Suppressor macrophage treated with lipopolysaccharide for 4 hours (primary cell): ENCODE measurements at regions not wholly inside any gene's neighbourhood (a gene's known extent, or its start where the extent isn't known, plus 50 kb on each side); places are given as distances from the start of the nearest gene placed in this dataset.

Experiments used
- DNase-seq: peaks from one replicate; pipeline ENCODE4 v3.0.0-alpha.2; 2020

DNA sequence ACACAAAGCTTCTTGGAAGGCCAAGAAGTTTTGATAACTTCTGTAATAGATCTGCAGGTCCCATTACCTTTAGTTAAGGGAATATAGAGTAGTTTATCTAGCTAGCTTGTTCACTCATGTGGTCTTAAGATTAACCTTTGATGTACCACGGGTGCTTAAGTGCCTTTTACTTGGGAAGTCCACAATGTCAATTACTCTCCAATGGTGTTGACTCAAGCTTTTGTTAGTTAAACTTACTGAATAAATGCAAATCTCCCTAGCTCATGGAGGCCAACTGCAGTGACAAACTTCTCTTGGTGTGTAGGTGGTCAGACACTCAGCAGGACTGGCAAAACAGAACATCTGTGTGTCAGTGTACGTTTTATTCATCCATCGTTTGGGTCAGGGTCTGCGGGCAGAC, 501.5 kb downstream of the ELAVL2 start:
- no peak for DNase-seq

DNA sequence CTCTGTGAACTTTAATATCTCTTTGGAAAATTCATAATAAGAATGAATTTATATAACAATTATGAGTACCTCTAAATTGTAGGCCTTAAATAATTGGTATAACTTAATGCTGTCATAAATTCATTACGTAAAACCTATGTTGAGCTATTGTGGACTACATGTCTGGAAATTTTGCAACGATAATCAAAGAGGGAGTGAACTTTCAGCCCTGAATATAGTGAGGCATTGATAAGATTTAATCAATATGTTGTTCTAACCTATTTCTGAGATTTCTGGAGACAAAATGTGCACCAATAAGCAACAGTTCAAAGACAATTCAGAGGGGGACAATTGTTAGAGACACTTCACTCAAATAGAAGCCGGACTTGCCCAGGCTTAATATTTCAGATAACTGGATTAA, 499.4 kb downstream of the ELAVL2 start:
- no peak for DNase-seq

DNA sequence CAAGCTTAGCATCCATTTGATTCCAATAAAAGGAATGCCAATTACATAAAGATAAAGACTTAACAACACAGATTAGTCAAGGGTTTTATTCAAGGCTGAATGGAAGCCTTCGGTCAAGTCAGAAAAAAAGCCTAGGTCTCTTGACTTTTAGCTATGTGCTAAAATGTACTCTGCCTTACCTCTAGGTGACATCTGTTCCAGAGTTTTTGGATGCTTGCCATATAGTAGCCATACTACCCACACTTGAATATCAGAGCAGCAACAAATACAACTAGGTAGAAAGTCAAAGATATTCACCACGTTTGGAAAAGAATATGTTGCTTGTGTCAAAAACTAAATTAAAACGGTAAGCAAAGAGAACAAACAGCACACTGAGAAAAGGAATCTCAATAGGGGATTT, 484.7 kb downstream of the ELAVL2 start:
- DNase-seq, result no peak

DNA sequence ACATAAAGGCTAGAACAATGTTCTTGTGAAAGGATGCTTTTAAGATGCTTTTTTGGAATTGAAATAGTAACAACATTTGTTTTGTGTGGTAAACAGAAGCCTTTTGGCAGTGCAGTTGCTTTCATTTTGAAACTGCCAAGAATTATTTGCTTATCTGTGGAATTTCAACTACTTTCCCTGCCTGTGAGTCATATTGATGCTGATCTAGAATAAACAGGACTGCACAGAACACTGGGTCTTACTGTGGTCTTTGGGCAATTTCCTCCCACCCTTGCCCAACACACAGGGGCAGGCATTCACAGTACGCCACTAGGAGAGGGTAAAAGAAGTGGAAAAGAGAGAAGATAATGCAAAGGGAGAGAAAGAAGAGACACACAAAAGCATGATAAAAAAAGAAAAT, 483.7 kb downstream of the ELAVL2 start:
- no peak for DNase-seq

DNA sequence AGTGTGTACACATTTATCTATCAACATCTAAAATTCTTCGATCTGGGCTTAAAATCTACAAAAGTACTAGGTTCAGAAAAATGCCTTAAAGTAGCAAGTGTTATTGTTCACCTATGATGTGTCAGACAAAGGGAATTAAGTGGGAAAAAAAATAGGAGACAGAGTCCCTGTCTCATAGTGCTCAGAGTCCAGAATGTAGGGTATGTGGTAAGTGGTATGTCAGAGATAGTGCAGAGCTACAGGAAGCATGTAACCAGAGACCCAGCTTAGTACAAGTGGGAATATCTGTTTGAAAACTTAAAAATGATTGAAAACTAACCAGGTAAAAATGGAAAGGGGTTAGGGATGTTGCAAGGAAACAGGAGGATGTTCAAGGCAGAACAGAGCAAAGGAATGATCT, 482.8 kb downstream of the ELAVL2 start:
- DNase-seq, result no peak

DNA sequence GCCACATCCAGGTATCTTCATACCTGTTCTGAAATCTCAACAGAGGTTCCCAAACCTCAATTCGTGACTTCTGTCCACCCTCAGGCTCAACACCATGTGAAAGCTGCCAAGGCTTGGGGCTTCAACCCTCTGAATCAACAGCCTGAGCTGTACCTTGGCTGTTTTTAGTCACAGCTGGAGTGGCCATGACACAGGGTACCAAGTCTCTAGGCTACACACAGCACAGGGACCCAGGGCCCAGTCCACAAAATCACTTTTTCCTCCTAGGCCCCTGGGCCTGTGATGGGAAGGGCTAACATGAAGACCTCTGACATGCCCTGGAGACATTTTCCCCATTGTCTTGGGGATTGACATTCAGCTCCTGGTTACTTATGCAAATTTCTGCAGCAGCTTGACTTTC, 464.9 kb downstream of the ELAVL2 start:
- DNase-seq, result no peak

DNA sequence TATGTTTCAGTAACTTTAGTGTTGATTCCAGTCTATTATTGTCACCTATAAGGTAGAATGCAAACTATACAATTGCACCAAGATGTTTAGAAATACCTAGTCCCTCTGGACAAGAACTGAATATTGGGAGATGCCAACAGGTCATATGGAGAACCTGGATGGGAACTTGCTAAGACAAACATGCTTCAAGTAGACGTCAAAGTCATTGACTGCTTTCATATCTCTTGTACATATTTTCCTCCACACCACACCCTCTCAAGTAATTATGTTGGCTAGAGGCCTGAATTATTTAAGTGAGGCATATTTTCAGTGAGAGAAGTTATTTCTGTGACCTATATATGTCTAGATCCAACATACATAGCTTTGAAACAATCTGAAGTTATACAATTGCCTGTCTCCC, 453.3 kb downstream of the ELAVL2 start:
- no peak for DNase-seq

DNA sequence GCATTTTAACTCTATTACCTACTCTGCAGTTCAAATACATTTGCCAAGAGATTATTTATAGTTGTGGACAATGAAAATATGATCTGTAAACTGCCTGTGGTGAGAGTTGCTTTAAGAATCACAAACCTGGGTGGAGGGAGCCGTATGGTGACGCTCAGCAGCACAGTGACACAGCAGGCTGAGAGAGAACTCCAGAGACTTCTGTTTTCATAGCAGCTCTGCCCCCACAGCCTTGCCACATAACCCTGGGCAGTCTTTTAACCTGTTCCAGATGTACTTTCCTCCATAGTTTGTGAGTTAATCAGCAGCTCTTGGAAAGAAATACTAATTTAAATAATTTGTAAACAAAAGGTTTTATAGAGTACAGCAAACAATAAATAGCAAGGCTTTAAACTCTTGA, 450.5 kb downstream of the ELAVL2 start:
- DNase-seq, result no peak

DNA sequence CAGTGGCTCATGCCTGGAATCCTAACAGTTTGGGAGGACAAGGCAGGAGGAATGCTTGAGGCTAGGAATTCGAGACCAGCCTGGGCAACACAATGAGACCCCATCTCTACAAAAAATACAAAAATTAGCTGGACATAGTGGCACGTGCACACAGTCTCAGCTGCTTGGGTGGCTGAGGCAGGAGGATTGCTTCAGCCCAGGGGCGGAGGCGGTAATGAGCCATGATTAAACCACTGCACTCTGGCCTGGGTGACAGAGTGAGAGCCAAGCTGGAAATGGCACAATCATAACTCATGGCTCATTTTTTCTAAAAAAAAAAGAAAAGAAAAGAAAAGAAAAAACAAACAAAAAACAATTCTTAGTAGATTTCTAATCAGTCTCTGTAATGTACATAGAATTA, 446.2 kb downstream of the ELAVL2 start:
- no peak for DNase-seq

DNA sequence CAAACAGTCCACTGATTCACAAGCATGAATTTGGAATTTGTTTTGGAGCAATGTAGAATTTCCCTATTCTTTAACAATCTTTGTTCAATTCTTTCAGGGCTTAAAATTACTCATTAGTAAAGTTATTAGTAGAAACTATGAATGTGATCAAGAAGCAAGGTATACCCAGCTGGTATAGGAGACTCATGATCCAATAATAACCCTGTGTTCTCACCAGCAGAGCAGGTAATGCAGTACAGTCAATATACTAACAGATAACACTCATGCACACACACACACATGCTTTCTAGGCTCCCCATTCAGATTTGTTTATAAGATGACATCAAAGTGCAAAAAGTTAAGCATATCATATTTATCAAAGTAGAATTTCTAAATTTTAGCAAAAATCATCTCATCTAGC, 445.2 kb downstream of the ELAVL2 start:
- no peak for DNase-seq

DNA sequence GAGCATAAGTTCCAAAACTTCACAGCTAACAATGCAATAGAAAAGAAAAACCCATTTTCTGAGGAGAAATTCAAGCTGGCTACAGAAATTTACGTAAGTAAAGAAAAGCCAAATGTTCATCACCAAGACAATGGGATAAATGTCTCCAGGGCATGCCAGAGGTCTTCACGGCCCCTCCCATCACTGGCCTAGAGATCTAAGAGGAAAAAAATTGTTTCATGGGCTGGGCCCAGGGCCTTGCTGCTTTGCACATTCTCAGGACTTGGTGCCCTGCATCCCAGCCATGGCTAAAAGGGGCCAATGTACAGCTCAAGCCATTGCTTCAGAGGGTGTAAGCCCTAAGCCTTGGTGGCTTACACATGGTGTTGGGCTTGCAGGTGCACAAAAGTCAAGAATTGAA, 443.6 kb downstream of the ELAVL2 start:
- DNase-seq, result no peak

DNA sequence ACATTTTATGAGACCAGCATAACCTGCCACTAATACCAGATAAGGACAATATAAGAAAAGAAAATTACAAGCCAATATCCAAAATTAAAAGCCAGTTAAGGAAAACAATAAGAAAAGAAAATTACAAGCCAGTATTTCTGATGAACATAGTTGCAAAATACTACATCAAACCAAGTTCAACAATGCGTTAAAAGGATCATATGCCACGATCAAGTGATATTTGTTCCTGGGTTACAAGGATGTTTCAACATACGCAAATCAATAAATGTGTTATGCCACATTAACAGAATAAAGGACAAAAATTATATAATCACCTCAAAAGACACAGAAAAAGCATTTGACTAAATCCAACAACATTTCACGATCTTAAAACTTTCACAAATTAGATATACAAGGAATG, 431.9 kb downstream of the ELAVL2 start:
- DNase-seq, result no peak

DNA sequence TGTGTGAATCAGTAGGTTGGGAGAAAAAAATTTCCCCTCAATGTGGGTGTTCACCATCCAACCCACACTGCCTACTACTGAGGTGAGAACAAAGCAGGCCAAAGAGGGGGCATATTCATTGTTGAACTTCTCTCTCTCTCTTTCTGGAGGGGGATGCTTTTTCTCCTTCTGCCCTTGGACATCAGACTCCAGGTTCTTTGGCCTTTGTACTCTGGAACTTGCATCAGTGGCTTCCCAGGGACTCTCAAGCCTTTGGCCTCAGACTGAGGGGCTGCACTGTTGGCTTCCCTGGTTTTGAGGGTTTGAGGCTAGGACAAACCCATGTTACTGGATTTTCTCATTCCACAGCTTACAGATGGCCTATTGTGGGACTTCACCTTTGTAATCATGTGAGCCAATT, 417.2 kb downstream of the ELAVL2 start:
- no peak for DNase-seq

DNA sequence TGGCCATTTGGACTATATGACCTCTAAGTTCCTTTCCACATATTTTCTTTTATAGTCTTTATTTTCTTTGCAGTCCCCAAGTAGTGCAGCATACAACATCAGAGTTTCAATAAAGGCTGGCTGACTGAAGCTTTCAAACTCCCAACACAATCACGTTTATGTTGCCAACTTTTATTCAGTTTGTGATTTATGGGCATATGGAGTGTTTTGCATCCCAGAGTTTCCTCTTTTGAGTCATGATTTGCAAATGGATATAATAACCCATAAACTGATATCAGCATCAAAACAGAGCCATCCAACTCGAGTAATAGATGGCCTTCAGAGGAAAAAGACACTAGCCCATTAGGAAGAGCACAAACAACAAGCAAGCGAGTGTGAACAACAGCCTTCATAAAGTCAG, 414.0 kb downstream of the ELAVL2 start:
- DNase-seq, result no peak

DNA sequence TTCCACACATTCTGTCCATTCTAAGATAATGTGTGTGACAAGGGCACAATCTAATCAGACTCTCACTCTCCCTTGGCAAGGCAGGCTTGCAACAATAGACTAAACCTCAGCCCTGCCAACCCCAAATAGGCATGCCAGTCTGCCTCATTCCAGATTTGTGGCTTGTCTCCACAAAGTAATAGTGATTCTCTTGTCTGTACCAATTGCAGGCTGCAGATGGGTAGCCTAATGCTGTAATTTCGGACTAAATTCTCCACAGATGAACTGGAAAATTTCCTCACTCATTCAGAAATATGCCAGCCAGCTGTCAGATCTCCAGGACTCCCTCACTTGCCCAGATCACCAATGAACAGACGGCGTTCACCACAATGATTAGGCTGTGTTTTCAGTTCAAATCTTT, 413.6 kb downstream of the ELAVL2 start:
- no peak for DNase-seq

DNA sequence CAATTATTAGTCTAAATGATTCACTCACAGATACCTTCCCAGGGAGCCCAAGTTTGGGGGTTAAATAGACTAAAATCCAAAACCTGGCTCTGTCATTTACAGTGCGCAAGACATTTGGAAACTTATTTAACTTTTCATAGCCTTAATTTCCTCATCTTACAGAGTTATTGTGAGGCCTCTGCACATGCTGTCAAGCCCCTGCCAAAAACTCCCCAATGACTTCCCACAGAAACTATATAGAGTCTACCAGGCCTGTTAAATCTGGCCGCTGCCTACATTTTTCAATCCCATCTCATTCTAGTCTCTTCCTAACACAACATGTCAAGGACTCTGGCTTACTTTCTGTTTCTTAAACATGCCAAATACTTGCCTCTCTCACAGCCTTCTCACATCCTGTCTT, 412.5 kb downstream of the ELAVL2 start:
- DNase-seq, result no peak

DNA sequence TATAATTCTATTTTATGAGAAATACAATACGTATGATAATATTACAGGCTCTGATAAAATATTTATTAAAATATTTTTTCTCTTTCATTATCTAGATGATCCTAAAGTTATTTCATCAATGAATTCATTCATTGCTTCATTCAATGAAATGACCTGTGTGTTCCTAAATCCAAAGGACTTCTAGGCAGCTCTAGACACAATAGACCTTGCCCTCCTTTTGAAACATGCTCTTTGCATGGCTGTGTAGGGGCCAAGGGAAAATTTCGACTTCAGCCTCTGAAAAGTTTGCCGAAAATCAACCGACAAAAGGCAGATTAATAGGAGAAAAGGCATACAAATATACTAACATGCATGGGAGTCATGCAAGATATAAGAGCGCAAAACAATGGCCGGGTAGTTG, 402.0 kb downstream of the ELAVL2 start:
- no peak for DNase-seq

DNA sequence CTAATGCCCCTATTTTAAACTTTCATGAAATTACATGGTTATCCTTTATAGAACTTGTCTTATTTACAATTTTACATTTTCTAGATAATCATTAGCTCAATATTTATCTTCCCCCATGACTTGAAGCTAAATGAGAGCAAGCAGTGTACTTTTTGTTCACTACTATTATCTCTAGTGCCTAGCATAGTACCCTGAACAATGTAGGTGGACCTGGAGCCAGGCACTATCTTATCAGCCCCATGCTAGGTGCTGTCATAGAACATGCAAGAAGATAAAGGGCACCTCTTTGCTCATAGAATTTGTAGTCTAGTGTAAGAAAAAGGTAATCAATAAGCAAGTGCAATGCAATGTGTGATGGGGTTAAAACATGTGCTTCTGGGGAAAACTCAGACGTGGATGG, 399.9 kb downstream of the ELAVL2 start:
- no peak for DNase-seq

DNA sequence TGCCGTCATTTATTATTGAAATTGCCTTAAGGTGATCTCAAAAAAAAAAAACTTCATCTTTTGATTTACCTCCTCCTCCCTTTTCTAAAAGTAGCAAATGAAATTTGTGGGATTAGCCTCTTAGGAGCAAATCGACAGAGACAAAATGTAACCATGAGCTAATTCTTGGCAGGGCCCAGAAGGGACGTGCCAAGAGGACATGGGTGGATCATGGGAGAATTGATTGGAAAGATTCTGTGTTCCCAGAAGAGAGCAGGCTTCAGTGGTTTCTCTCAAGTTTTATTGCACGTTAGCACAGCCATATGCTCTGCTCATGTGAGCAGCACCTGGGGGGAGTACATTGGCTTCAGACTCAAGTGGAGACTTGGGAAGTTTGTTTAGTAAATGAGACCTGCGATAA, 394.6 kb downstream of the ELAVL2 start:
- no peak for DNase-seq

DNA sequence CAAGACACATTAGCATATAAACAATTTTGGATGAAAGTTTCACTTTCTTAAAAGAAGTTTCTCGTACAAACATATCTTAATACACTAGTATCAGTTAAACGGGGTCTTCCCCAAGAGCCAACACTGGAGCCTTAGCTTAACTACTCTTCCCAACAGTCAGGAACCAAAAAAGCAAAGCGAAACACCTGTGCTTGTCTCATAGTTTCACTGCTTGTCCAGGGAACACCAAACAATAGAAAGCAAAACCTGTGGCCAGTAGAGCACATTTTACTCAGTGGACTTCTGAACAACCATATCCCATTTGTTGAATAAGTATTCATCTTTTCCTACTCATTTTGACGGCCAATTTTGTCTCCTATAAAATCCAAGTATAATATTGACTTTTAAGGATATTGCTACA, 391.4 kb downstream of the ELAVL2 start:
- no peak for DNase-seq

DNA sequence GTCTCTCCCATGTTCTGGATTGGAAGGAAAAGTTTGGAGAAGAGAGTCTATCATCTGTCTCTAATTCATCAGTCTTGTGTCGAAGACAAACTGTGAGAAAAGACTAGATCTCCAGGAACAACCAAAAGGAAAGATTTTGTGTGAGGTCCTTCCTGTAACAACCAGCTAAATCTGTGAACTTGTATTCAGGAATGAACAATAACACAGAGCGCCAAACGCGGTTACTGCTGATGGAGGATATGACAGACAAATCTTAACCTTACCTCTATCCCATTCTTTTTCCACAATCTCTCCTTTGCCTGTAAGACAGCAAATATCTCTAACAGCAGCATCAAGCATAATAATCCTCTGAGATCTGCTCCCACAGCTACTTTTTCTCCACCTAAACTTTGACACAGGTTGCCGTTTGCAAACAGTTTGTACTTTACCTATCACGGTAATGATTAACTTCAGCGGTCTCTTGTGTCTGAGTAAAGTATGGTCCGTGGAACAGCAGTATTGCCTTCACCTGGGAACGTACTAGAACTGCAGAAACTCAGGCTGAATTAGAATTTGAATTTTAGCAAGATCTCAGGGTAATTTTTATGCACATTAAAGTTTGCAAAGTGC, 387.6 kb downstream of the ELAVL2 start:
- DNase-seq, result no peak

DNA sequence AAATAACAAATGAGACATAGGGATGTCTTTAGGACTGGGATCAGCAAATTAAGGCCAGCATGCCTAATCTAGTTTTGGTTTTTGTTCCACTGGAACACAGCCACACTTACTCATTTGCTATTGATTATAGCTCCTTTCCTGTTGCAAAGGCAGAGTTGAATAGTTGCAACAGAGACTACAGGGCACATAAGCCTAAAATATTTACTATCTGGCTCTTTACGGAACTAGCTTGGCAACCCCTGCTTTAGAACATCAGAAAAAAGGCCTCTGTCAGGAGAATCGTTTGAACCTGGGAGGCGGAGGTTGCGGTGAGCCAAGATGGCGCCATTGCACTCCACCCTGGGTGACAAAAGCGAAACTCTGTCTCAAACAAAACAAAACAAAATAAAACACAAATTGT, 384.8 kb downstream of the ELAVL2 start:
- no peak for DNase-seq

DNA sequence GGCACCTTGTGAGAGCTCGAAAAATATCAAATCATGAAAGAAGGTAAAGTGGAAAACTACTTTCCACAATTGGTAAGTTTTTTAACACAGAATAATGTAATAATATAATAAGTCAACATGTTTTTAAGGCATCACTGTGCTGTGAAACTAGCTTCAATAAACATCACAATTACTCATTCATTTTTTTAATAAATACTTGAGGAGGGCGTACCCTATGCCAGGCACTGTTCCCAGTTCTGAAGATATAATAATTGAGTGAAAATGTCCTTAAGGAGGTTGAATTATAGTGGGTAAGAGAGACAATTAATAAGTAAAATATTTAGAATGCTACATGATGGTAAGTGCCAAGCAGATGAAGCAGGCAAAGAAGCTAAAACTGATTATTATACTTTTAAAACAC, 381.4 kb downstream of the ELAVL2 start:
- DNase-seq, result no peak

DNA sequence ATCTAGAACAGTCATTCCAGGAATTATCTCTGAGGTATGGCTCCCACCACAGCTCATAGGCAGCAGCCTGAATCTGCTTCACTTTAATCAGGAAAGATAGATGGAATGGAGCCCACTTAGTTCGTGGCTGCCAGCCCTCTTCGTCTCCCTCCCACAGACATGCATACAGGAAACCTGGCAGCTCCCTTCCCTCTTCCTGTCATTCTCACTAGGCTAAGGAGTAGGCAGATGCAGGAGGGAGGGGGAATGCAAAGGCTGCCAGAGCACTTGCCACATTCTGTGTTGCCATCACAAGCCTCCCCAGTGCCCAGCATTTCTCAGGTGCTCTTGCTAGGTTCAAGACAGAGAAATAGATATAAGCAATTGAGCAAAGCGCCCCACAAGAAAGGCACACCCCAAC, 378.9 kb downstream of the ELAVL2 start:
- no peak for DNase-seq

DNA sequence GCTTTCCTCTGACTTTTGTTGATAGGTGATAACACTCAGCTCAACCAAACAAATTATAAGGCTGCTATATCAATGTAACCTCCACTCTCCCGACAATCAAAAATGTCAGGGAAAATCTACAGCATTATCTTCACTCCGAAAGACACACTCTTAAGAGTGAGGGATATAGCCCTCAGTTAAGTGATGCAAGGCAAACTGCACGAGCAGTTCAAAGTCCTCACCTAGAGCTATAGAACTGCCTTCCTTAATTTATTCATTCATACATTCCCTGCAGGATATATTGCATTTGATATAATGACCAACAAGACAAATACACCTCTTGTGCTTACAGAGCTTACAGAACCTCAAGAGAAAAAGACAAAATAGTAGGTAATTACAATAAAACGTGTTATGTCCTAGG, 378.1 kb downstream of the ELAVL2 start:
- DNase-seq, result no peak

DNA sequence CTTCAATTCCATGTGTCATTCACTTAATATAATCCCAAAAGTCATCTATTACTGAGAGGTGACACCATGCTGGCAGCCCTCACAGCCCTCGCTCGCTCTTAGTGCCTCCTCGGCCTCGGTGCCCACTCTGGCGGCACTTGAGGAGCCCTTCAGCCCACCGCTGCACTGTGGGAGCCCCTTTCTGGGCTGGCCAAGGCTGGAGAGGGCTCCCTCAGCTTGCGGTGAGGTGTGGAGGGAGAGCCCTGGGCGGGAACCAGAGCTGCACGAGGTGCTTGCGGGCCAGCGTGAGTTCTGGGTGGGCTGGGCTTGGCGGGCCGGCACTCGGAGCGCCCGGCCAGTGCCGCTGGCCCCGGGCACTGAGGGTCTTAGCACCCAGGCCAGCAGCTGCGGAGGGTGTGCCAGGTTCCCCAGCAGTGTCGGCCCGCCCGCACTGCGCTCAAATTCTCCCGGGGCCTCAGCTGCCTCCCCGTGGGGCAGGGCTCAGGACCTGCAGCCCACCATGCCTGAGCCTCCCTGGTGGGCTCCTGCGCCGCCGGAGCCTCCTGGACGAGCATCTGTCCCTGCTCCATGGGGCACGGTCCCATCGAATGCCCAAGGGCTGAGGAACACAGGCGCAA, 374.1 kb downstream of the ELAVL2 start:
- no peak for DNase-seq
